Stimulated activated CD4-positive, alpha-beta T cell treated with anti-CD3 and anti-CD28 coated beads, Interleukin-15, amount 100 ng/mL, for 48 hours (primary cell): ENCODE measurements at regions not wholly inside any gene's neighbourhood (a gene's known extent, or its start where the extent isn't known, plus 50 kb on each side); places are given as distances from the start of the nearest gene placed in this dataset.
A peak's percentile ranks its signal among the peaks of the same experiment; 100 is the strongest.

Experiments used
- DNase-seq, 2 donors: peaks; one replicate each; pipeline ENCODE4 v3.0.0-alpha.2; 2020; ENCODE audit warnings: low read depth in 2 of 2

- DNase-seq = no peak
Measured at GRCh38 chrX:39601231-39602177, 496.3 kb downstream of the BCOR start.

- no peak for DNase-seq
Measured at GRCh38 chrX:39602195-39602594, 495.6 kb downstream of the BCOR start.

DNA sequence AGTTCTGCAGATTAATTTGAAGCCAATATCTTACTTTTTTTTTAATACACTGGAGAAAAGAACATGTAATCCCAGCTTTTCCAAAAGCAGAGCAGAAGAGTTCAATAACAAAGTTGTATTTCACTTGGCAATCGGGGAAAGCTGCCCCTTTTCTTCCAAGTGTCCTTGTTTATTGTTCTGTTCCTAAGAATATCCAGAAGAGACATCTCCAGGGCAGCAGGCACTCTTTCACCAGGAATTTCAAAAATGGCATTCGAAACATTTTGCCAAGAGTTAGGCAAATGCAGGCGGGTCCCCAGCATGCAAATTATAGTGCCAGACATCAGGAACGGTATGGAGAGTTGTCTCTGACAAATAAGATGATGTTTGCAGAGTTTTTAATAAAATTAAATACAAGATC is 494.5 kb downstream of the BCOR start:
- no peak for DNase-seq

DNA sequence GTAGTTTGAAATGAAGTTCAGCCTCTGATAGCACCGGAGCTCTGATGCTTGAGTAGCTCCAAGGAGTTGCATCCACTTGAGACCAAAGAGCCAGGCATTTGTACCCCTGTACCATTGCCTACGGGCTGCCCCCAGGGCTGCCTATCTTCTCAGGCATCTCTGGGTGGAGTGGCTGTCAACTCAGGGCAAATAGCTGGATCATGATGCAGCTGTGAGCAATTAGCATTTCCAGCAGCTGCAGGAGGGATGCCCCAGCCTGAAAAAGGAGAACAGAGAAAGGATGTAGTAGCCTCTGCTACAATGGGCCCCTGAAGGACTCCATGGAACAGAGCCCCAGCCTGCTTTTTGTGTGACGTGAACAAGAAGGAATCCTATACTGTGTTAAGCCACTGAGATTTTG is 492.6 kb downstream of the BCOR start:
- no peak for DNase-seq

DNA sequence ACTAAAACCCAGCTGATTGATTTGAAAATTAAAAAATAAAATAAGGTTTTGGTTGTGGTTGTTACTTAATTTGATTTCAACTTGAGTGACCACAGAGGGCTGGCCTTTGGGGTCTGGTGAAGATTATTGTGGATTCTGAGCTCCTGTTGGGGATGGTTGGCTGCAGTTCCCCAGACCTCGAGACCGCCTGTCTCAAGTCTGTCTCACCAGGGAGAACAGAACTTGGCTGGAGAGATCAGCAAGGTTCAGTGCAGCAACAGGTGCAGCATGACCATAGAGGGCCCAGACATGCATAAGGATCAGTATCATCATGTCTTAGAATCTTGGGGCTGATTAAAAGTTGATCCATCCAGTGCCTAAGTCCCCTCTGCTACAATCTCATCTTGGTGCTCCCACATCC is 491.9 kb downstream of the BCOR start:
- no peak for DNase-seq

DNA sequence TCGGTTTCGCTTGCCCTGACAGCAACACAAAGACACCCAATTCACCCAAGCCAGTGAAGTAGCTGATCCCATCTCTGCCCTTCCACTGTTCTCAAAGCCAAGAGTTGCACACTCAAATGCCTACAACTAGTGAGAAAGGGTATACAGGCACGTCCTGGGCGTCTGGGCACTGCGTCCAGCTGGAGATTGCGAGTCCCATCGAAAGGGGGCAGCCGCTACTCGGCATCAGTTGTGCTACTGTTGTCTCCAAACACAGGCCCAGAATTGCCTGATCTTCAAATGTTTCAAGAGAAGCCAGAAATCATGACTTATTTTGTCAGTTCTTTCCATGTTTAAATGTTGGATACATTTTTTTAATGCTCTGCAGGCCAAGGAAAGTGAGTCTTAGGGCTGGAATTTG is 487.8 kb downstream of the BCOR start:
- DNase-seq = no peak

- DNase-seq = no peak
Measured at GRCh38 chrX:39611468-39611867, 486.3 kb downstream of the BCOR start.

GRCh38 chrX:39613482-39613995 is 484.2 kb downstream of the BCOR start:
- no peak for DNase-seq

GRCh38 chrX:39613997-39614679 is 483.6 kb downstream of the BCOR start:
- DNase-seq = peak; percentile 36 to 56

DNA sequence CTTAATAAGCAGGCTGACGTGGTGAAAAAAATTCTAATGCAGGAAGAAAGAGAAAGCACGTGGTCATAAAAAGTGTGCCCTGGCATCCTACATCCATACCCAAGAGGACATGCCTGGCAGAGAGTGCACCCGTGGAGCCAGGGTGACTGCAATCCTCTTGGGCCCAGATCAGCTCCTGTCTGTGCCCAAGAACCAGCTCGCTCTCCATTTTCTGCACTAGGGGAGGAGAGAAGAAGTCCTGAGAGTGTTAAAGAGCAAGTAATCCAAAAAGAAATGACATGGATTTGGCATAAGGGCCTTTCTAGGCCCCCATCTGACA is 483.1 kb downstream of the BCOR start:
- DNase-seq = no peak

DNA sequence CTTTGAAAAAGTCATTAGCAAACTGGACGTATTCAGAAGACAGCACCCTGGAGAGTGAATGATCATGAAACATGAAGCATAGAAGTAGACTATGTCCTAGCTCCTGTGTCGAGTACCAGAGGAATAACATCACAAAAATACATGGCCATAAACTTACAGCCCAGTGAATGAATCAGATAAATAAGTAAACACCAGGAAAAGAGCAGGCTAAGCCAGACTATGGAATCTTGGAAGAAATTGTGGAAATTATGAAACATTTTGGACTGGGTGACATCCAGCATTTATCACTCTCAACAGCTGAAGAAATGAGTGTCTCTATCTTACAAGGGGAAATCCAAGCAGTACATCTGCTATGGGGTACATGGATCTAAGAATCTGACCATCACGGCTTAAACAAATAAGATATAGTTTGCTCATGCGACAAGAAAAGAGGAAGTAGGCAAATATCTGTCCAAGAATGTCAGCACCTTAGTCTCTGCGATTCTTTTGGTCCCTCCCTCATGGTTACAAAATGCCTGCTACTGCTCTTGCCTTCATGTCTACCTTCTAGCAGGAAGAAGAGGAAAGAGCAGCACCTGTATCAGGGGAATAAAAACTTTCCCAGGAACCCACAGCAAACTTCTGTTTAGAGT is 481.5 kb downstream of the BCOR start:
- no peak for DNase-seq

GRCh38 chrX:39616731-39617130 is 481.0 kb downstream of the BCOR start:
- DNase-seq = no peak

DNA sequence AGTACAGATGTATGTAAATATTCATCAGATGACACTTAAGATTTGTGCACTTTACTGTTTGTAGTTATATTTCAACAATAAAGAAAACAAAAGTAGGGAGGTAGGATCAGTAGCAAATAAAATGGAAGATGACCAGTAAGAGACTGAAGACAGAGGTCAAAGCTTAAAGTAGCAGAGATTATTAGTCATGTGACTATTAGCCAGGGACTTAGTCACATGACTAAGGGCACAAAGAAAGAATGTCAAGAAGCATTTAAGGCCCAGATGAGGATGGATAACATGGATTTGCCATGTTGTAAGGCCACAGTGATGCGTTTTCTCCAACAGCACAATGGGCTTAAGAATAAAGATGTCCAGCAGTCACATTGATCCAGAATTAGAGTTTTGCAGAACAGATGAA is 479.6 kb downstream of the BCOR start:
- DNase-seq = no peak

- DNase-seq = no peak
Measured at GRCh38 chrX:39619182-39620009, 478.4 kb downstream of the BCOR start.

DNA sequence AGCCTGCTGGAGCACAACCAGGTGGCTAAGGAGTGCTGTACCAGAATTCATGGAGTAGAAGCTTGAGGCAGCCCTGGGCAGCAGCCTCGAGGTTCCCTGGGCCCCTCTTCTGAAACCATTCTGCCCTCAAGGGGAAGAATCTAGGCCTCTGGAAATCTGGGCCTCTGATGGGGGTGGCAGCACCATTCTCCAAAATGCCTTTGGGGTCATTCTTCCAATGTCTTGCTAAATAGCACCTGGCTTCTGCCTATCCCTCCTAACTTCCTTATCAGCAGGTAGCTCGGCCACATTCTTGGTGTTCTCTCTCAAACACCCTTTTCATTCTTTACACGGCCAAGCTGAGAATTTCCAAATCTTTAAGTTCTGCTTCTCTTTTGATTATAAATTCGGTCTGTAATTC is 473.6 kb downstream of the BCOR start:
- DNase-seq = no peak

DNA sequence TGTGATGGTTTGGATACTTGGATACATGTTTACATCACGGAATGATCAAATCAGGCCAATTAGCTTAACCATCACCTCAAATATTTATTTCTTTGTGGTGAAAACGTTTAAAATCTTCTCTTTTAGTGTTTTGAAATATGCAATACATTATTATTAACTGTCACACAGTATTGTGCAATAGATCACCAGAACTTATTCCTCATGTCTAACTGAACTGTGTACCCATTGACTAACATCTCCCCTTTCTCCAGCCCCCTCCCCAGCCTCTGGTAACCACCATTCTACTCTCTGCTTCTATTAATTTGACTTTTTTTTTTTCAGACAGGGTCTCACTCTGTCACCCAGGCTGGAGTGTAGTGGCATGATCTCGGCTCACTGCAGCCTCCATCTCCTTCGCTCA is 471.9 kb downstream of the BCOR start:
- no peak for DNase-seq

DNA sequence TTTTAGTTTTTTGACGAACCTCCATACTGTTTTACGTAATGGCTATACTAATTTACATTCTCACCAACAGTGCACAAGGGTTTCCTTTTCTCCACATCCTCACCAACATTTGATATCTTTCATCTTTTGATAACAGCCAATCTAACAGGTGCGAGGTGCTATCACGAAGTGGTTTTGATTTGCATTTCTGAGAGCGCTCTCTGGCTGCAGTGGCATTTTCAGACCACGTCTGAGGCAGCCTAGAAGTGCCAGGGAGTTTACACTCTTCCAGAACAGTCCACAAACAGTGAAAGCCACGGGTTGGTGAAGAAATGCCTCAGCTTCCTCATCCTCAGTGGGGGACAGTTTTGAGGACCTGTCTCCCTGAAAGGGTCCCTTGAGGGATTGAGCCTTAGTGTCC is 471.0 kb downstream of the BCOR start:
- DNase-seq = no peak

GRCh38 chrX:39627257-39627656 is 470.5 kb downstream of the BCOR start:
- no peak for DNase-seq

GRCh38 chrX:39629001-39629400 is 468.8 kb downstream of the BCOR start:
- no peak for DNase-seq

DNA sequence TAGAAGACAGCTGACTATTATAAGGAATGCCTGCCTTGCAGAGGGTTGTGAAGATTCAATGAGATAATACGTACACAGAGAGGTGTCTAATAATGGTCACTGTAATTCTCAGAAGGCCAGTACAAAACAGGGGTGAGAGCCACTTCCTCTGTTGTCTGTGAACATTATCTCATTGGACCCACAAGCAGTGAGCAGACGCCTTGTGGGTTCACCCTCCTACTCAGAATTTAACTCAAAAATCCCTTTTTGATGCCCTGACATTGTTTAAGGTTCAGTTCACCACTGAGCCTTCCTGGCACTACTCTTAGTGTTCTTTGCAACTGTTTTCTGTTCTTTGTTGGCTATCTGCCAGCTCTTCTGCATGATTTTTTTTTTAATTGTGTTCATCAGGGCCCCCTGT is 467.4 kb downstream of the BCOR start:
- DNase-seq = no peak

- no peak for DNase-seq
Measured at GRCh38 chrX:39631276-39632229, 466.2 kb downstream of the BCOR start.
